ENCODE measurements at regions not wholly inside any gene's neighbourhood (a gene's known extent, or its start where the extent isn't known, plus 50 kb on each side); places are given as distances from the start of the nearest gene placed in this dataset.

DNA sequence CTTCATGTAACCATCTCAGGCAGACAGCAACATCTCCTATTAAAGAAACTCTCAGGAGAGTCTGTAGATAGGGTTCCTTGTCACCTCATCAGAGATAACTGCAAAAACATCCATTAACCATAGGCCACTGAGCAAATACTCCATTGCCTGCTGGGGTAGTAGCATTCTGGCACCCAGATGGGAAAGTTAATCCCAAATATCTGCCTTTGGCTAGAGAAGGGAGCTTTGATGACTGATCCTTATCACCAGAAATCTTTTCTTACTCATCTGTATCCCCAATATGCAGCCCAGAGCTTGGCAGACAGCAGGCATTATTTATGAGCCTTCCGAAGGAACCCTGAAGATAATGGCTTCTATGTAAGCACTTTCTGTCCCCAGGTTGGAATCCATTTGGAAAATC is 173.1 kb downstream of the MFSD1 start:
- DNase-seq: no peak

DNA sequence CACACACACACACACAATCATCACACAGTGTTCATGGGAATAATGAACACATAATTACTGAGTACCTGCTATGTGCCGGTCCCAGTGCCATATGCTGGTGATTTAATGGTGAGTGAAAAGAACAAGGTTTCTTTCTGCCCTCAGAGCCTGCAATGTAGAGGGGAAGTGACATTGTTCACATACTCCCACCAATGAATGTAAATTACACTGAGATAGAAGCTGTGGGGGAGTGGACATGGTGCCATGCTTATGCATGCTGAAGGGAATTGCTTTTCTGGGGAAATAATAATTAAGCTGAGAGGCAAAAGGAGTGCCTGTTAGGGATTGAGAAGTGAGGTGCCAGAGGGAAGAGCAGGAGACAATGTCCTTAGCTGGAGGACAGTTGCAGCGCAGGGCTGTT is 175.1 kb downstream of the MFSD1 start:
- DNase-seq: no peak

GRCh38 chr3:158977497-158977896 is 175.6 kb downstream of the MFSD1 start:
- no peak for DNase-seq

GRCh38 chr3:158983216-158984099 is 181.6 kb downstream of the MFSD1 start:
- DNase-seq: no peak

DNA sequence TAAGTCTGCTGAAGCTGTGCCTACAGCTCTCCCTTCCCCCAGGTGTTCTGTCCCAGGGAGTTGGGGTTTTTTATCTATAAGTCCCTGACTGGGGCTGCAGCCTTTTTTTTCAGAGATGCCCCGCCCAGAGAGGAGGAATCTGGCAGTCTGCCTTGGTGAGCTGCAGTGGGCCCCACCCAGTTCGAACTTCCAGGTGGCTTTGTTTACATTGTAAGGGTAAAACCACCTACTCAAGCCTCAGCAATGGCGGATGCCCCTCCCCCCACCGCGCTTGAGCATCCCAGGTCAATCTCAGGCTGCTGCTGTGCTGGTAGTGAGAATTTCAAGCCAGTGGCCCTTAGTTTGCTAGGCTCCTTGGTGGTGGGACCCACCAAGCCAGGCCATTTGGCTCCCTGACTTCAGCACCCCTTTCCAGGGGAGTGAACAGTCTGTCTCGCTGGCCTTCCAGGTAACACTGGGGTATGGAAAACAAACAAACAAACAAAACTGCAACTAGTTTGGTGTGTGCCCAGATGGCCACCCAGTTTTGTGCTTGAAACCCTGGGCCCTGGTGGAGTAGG is 189.4 kb downstream of the MFSD1 start:
- no peak for DNase-seq

- DNase-seq: no peak
These were observed 190.6 kb downstream of the MFSD1 start for GRCh38 chr3:158992463-158992862.

DNA sequence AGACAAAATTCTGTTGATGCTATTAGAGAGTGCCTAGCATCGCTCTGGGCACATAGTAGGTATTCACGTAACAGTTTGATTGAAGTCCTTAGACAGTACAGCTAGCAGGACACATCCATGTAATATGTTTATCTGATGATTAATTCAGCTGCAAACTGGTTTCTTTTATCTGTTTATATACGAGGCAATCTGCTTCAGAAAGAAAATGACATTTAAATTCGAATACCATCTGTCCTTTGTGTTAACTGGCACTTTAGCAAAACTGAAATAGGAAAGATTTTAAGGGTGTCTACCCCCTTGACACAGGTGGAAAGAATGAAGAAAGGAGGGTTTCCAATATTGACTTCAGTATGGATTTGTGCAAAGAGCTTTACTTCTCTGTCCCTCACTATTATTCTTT is 192.5 kb downstream of the MFSD1 start:
- DNase-seq: no peak

GRCh38 chr3:159001711-159002110 is 199.9 kb downstream of the MFSD1 start:
- no peak for DNase-seq

- no peak for DNase-seq
These were observed 203.3 kb downstream of the MFSD1 start for GRCh38 chr3:159005137-159005536.

DNA sequence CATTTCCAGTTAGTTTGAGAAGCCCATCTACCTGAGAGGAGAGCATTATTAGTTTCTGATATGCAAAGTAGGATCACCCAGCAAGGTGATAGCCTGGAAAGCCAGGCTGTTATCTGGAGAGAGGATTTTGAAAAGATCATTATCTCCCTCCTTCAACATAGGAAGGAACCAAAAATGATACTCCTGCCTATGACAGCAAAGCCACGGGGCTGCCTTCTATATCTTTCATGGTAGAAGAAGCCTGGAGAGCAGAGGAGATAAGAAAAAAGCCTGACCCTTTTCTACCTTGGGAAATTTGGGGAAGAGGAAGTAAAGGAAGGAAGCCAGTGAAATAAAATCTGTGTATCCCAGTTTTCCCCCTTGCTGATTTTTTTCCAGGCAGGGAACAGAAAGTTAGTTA is 205.5 kb downstream of the MFSD1 start:
- DNase-seq: no peak

DNA sequence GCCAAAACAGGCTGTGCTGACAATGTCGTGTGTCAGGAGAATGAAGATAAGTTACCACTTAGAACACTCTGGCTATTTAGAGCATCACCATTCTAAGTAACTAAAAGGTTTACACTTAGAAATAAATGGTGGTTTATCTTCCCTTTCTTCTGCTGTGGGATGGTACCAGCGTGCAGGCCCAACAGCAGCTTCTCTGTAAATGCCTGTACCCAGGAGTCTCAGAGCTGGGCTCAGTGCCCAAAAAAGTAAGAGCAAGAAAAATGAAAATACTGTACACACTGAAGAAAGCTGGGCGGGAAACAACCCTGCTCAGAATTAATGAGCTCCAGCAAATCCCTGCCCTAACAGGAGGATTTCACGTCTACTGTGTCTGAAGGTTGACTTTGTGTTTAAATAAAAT is 206.5 kb downstream of the MFSD1 start:
- DNase-seq: no peak

GRCh38 chr3:159018341-159018740 is 216.5 kb downstream of the MFSD1 start:
- no peak for DNase-seq

DNA sequence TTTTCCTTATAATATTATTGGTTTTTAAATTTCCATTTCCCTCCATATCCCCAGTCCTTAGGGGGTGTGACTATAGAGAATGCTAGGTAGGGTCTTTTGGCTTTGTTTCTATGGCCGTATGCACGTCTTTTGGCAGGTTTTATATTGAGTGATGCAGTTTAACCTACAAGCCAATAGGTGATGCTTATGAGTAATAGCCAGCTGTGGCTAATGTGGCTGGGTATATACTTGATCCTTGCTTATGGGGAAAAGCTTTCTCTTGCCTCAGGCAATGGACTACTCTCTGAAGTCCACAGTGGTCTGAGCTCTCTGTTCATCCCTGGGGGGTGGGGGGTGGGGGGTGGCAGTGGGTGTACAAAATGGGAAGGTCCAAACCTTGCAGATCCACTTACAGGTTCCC is 223.9 kb downstream of the MFSD1 start:
- DNase-seq: no peak

DNA sequence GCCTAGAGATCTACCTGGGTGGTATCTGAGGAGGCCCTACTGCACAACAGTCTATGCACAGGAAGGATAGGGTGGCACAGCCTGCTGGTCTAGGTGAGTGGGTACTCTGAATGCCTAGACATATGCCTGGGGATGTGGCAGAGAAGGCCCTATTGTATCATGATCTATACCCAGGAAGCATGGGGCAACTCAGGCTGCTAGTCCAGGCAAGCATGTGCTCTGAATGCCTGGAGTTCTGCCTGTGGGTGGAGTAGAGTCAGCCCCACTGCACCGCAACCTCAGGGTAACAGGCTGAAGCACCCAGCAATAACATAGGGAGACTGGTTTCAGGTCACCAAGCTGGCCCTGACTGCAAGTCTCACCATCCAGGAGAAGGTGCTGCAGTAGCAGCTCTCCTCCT is 224.7 kb downstream of the MFSD1 start:
- DNase-seq: no peak

DNA sequence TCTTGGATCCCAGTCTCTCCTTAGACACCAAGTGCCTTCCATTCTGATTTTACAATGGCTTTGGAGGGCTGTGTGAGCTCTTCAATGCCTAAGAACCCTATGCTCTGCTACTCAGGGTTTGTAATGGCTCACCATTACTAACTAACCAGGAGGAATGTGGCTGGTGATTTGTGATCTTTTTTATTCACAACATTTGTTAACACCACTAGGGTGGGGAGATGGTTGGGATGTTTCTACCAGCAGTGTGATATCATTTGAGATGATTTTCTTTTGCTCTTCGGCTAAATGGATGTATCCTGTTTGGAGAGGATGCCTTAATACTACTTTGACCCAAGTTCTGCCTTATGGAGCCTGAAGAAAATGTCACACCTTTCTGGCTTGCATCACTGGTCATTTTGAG is 226.9 kb downstream of the MFSD1 start:
- no peak for DNase-seq

DNA sequence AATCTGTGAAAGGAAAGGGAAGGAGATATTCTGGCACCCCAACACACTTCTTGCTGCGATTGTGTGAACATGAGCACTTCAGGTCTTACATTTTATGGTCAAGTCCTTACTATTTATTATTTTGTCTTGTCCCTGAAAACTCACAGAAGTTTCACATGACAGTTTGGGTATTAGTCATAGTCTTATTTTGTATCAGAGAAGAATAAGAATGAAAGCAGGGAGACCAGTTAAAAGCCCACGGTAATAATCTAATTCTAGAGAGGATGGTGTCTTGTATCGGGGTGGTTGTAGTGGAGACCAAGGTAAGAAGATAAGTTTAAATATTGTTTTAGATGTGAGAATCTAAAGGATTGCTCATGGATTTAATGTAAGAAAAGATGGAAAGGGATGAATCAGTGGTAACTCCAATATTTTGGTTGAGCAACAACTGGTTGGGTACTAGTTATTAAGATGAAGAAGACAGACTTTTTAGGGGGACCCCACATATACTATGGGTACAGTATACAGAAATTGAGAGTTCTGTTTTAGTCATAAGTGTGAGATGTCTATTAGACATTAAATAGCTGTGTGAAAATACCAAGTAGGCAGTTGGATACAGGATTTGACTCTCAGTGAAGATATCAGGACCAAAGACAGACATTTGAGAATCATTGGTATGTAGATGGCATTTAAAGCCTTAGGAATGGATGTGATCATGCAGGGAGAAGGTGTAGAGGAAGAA is 227.6 kb downstream of the MFSD1 start:
- no peak for DNase-seq

DNA sequence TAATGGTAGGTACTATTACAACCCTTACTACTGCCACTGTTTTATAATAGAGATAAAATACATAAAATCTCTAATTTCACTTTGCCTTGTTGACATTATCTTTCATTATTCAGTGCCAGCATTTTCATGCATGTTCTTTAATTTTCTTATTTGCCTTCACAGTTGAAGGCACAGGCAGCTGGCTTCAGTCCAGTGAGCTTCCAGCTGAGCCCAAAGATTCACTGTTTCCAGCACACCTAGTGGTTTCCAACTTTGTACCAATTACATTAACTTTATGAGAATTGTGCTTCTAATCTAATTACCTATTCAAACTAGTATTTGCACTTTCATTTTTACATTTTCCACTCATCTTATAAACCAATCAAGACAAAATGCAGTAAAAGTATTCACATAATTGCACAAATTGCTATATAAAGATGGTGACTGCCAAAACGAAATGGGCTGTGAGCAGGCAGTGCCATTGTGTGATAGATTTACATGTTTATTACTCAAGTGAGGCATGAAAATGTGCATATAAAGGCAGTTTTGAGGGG is 228.3 kb downstream of the MFSD1 start:
- no peak for DNase-seq

GRCh38 chr3:159030886-159031679 is 229.2 kb downstream of the MFSD1 start:
- DNase-seq: no peak

DNA sequence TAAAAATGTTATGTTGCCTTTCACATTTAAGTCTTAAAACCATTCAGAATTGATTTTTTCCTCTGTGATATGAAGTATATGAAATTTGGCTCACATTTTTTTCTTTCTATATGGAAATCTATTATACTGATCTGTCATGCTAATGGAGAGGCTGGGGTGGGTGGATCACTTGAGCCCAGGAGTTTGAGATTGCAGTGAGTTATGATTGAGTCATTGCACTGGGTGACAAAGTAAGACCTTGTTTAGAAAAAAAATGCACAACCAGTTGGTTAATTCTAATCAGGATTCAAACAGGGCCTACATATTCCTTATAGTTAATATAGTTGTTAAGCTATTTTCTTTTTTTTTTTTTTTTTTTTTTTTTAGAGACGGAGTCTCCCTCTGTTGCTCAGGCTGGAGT is 230.5 kb downstream of the MFSD1 start:
- DNase-seq: no peak

- no peak for DNase-seq
These were observed 236.6 kb downstream of the MFSD1 start for GRCh38 chr3:159038405-159038804.

GRCh38 chr3:159039286-159039685 is 237.4 kb downstream of the MFSD1 start:
- no peak for DNase-seq

GRCh38 chr3:159045279-159045885 is 243.5 kb downstream of the MFSD1 start:
- DNase-seq: no peak

- DNase-seq: no peak
These were observed 245.5 kb downstream of the MFSD1 start for GRCh38 chr3:159047361-159047760.

Measured in stimulated activated CD4-positive, alpha-beta T cell treated with anti-CD3 and anti-CD28 coated beads, Interleukin-2, amount 100 ng/mL, for 24 hours (primary cell).